IMR-90 (cell line): ENCODE measurements at regions not wholly inside any gene's neighbourhood (a gene's known extent, or its start where the extent isn't known, plus 50 kb on each side); places are given as distances from the start of the nearest gene placed in this dataset.

Experiments
- ATAC-seq: fragments of 200-7000 bp; cut with Tn5 transposase; 2 replicates; pipeline ENCODE4 v1.9.1; 2020; ENCODE audit warnings: low read depth, mild to moderate bottlenecking, moderate library complexity
- BruUV-seq: library from RNA; stranded (reverse); fragments of 400-500 nt; replicated peaks from 2 replicates; lab custom pipeline; 2021; lab: Mats Ljungman, UMichigan
- CTCF ChIA-PET: fragments of 300-600 bp; formaldehyde crosslinking; extraction: SDS; loops from one replicate; lab custom pipeline; 2021; ENCODE audit warnings: antibody characterized with exemption; lab: Yijun Ruan, JAX
- POLR2A ChIA-PET: fragments of 300-600 bp; sonication (Branson Sonifier 250); formaldehyde crosslinking; loops from one replicate; lab custom pipeline; 2022; ENCODE audit warnings: antibody characterized with exemption; ENCODE audit not compliant: unreplicated experiment; lab: Charles Lee
- DNase-seq: peaks from one replicate; pipeline ENCODE4 v3.0.0; 2013
- H2AFZ ChIP-seq: replicated peaks from 2 replicates; pipeline ENCODE3; 2013; ENCODE audit warnings: low read length, mild to moderate bottlenecking; ENCODE audit not compliant: poor library complexity
- H2AK5ac ChIP-seq: 2 replicates; pipeline ENCODE4 v1.6.1; 2013; ENCODE audit warnings: low read depth, low read length, inconsistent platforms
- H2AK9ac ChIP-seq: replicated peaks from 2 replicates; pipeline ENCODE3; 2013; ENCODE audit warnings: mild to moderate bottlenecking, low read depth, low read length, moderate library complexity; ENCODE audit not compliant: poor library complexity
- H2BK120ac ChIP-seq: 2 replicates; pipeline ENCODE4 v1.6.1; 2013; ENCODE audit warnings: low read depth, low read length, inconsistent platforms
- H2BK15ac ChIP-seq: 3 replicates; pipeline ENCODE4 v1.6.1; 2013; ENCODE audit warnings: low read depth, low read length, inconsistent platforms
- H2BK20ac ChIP-seq: 2 replicates; pipeline ENCODE4 v1.6.1; 2013; ENCODE audit warnings: low read depth, mild to moderate bottlenecking, inconsistent platforms, low read length, moderate library complexity
- H2BK5ac ChIP-seq: 2 replicates; pipeline ENCODE4 v1.6.1; 2013; ENCODE audit warnings: mild to moderate bottlenecking, low read depth, low read length, inconsistent platforms; ENCODE audit not compliant: poor library complexity, severe bottlenecking
- H3K14ac ChIP-seq: replicated peaks from 2 replicates; pipeline ENCODE4 v1.6.1; 2013; ENCODE audit warnings: low read depth, low read length, inconsistent platforms
- H3K18ac ChIP-seq: 2 replicates; pipeline ENCODE4 v1.6.1; 2013; ENCODE audit warnings: low read depth, low read length, control low read depth
- H3K23ac ChIP-seq: 2 replicates; pipeline ENCODE4 v1.6.1; 2013; ENCODE audit warnings: low read depth, low read length, inconsistent platforms
- H3K27ac ChIP-seq: 2 replicates; pipeline ENCODE4 v1.5.1; 2013; ENCODE audit warnings: mild to moderate bottlenecking, control low read depth, low read length; ENCODE audit not compliant: insufficient read depth
- H3K27me3 ChIP-seq: 2 replicates; pipeline ENCODE4 v1.6.1; 2013; ENCODE audit warnings: low read length; ENCODE audit not compliant: control insufficient read depth, insufficient read depth
- H3K36me3 ChIP-seq: 2 replicates; pipeline ENCODE4 v1.6.1; 2013; ENCODE audit warnings: low read length, mixed read lengths; ENCODE audit not compliant: control insufficient read depth, insufficient read depth
- H3K4ac ChIP-seq: 2 replicates; pipeline ENCODE4 v1.6.1; 2013; ENCODE audit warnings: low read depth, low read length, inconsistent platforms
- H3K4me1 ChIP-seq: 2 replicates; pipeline ENCODE4 v1.6.1; 2013; ENCODE audit warnings: low read length, mixed read lengths; ENCODE audit not compliant: control insufficient read depth, insufficient read depth
- H3K4me2 ChIP-seq: 2 replicates; pipeline ENCODE4 v1.6.1; 2013; ENCODE audit warnings: low read depth, mild to moderate bottlenecking, control low read depth, low read length, moderate library complexity
- H3K4me3 ChIP-seq: 2 replicates; pipeline ENCODE4 v1.5.1; 2013; ENCODE audit warnings: low read depth, mild to moderate bottlenecking, control low read depth, low read length, moderate library complexity; ENCODE audit not compliant: insufficient read depth
- H3K56ac ChIP-seq: 2 replicates; pipeline ENCODE4 v1.6.1; 2013; ENCODE audit warnings: low read length, inconsistent platforms; ENCODE audit not compliant: insufficient read depth; ENCODE audit errors: extremely low read depth
- H3K79me1 ChIP-seq, 2 experiments: 2 replicates each; pipeline ENCODE4 v1.6.1; 2013; ENCODE audit warnings: low read length in 2 of 2, inconsistent platforms in 1 of 2, low read depth in 1 of 2
- H3K9ac ChIP-seq: 2 replicates; pipeline ENCODE4 v1.6.1; 2013; ENCODE audit warnings: low read depth, low read length, control low read depth
- H3K9me1 ChIP-seq: 2 replicates; pipeline ENCODE4 v1.6.1; 2013; ENCODE audit warnings: low read length, inconsistent platforms; ENCODE audit not compliant: insufficient read depth
- H3K9me3 ChIP-seq: 2 replicates; pipeline ENCODE4 v1.6.1; 2013; ENCODE audit warnings: low read length; ENCODE audit not compliant: control insufficient read depth, insufficient read depth
- H4K20me1 ChIP-seq: 2 replicates; pipeline ENCODE4 v1.6.1; 2013; ENCODE audit warnings: low read length, inconsistent platforms; ENCODE audit not compliant: insufficient read depth
- H4K5ac ChIP-seq: 2 replicates; pipeline ENCODE4 v1.6.1; 2013; ENCODE audit warnings: mild to moderate bottlenecking, low read depth, low read length, control low read depth
- H4K8ac ChIP-seq, 2 experiments: 2 replicates each; pipeline ENCODE4 v1.6.1; 2013; ENCODE audit warnings: low read depth in 2 of 2, low read length in 2 of 2, control low read depth in 1 of 2, inconsistent platforms in 1 of 2
- H4K91ac ChIP-seq: 2 replicates; pipeline ENCODE4 v1.6.1; 2013; ENCODE audit warnings: low read depth, low read length, inconsistent platforms; ENCODE audit not compliant: insufficient read depth
- BHLHE40 ChIP-seq: fragments of 150-350 bp; IDR thresholded peaks from 2 replicates; pipeline ENCODE4 v1.6.1; 2016; ENCODE audit warnings: mild to moderate bottlenecking, low read depth, low read length
- CEBPB ChIP-seq: IDR thresholded peaks from 2 replicates; pipeline ENCODE4 v1.6.1; 2012; ENCODE audit warnings: low read depth, low read length, improper control_type of control experiment
- CHD1 ChIP-seq: IDR thresholded peaks from 2 replicates; pipeline ENCODE4 v1.6.1; 2012; ENCODE audit warnings: low read depth, low read length, improper control_type of control experiment
- CTCF ChIP-seq: conservative IDR thresholded peaks from 2 replicates; pipeline ENCODE4 v1.5.1; 2012; ENCODE audit warnings: mild to moderate bottlenecking, low read depth, low read length, improper control_type of control experiment
- ELK1 ChIP-seq: fragments of 150-350 bp; IDR thresholded peaks from 2 replicates; pipeline ENCODE4 v1.6.1; 2016; ENCODE audit warnings: low read depth, mild to moderate bottlenecking, low read length, moderate library complexity, borderline replicate concordance
- FOS ChIP-seq: fragments of 150-350 bp; IDR thresholded peaks from 2 replicates; pipeline ENCODE4 v1.6.1; 2016; ENCODE audit warnings: low read depth, low read length
- MAFK ChIP-seq: IDR thresholded peaks from 2 replicates; pipeline ENCODE4 v1.6.1; 2012; ENCODE audit warnings: low read depth, low read length, improper control_type of control experiment
- MAZ ChIP-seq: IDR thresholded peaks from 2 replicates; pipeline ENCODE4 v1.6.1; 2012; ENCODE audit warnings: low read depth, mild to moderate bottlenecking, low read length, improper control_type of control experiment, moderate library complexity, borderline replicate concordance
- MXI1 ChIP-seq: IDR thresholded peaks from 2 replicates; pipeline ENCODE4 v1.6.1; 2012; ENCODE audit warnings: low read depth, mild to moderate bottlenecking, low read length, moderate library complexity, borderline replicate concordance
- NFE2L2 ChIP-seq: fragments of 150-350 bp; IDR thresholded peaks from 2 replicates; pipeline ENCODE4 v1.6.1; 2016; ENCODE audit warnings: low read depth, mild to moderate bottlenecking, low read length
- POLR2A ChIP-seq: IDR thresholded peaks from 2 replicates; pipeline ENCODE4 v1.6.1; 2012; ENCODE audit warnings: mild to moderate bottlenecking, low read depth, low read length
- RAD21 ChIP-seq: IDR thresholded peaks from 2 replicates; pipeline ENCODE4 v1.6.1; 2012; ENCODE audit warnings: low read length, improper control_type of control experiment
- RCOR1 ChIP-seq: IDR thresholded peaks from 2 replicates; pipeline ENCODE4 v1.6.1; 2012; ENCODE audit warnings: mild to moderate bottlenecking, low read length, improper control_type of control experiment; ENCODE audit not compliant: insufficient replicate concordance
- RFX5 ChIP-seq: IDR thresholded peaks from 2 replicates; pipeline ENCODE4 v1.8.0; 2012; ENCODE audit warnings: low read depth, mild to moderate bottlenecking, low read length, moderate library complexity
- SMC3 ChIP-seq: fragments of 150-350 bp; IDR thresholded peaks from 2 replicates; pipeline ENCODE4 v1.6.1; 2016; ENCODE audit warnings: low read depth, mild to moderate bottlenecking, antibody characterized with exemption, low read length, moderate library complexity
- USF2 ChIP-seq: fragments of 150-350 bp; IDR thresholded peaks from 2 replicates; pipeline ENCODE4 v1.6.1; 2017; ENCODE audit warnings: mild to moderate bottlenecking, antibody characterized with exemption, low read length, low read depth
- WGBS, 2 experiments: methylation state at CpG; one replicate each; pipeline versions ENCODE4 v1.1.5 to v1.1.7; 2013; ENCODE audit warnings: missing lambda C conversion rate in 2 of 2; ENCODE audit not compliant: insufficient read length in 1 of 2; ENCODE audit errors: extremely low coverage in 2 of 2; 5-methylcytosine and 5-hydroxymethylcytosine counted together
- dilution Hi-C: fragments of 300-500 bp; cut with HindIII; formaldehyde crosslinking; loops from one replicate; pipeline ENCODE4 v1.14.3; 2018; ENCODE audit warnings: low sequenced_read_pairs; ENCODE audit not compliant: unreplicated experiment
- in situ Hi-C: fragments of 300-500 bp; cut with MboI; formaldehyde crosslinking; loops from 3 replicates; pipeline ENCODE4 v1.14.3; 2019; ENCODE audit warnings: low sequenced_read_pairs, inconsistent platforms, mixed read lengths
- intact Hi-C: fragments of 100-400 bp; cut with micrococcal nuclease; formaldehyde crosslinking; loops from 2 replicates; pipeline ENCODE4 v1.10.0; 2022

- Histone ChIP-seq H3K9ac (no peak overlapping the region), H2AFZ (no peak overlapping the region), H4K20me1 (no peaks in the 10 kb centered on the region), H3K4ac (no peak overlapping the region), H2BK15ac (no peak overlapping the region), H4K5ac (no peak overlapping the region), H3K79me1 (no peaks in the 10 kb centered on the region), H3K27ac (no peak overlapping the region), H2BK5ac (no peak overlapping the region), H3K4me3 (no peak overlapping the region), H2AK9ac (no peak overlapping the region), H3K27me3 (no peaks in the 10 kb centered on the region), H2BK20ac (no peak overlapping the region), H3K9me1 (no peaks in the 10 kb centered on the region), H3K23ac (no peak overlapping the region), H3K4me1 (no peaks in the 10 kb centered on the region), H3K9me3 (no peaks in the 10 kb centered on the region; the same call in 1 of the 2 replicates), H3K18ac (no peak overlapping the region), H2BK120ac (no peak overlapping the region), H3K56ac (no peak overlapping the region), H4K91ac (no peak overlapping the region), H3K36me3 (no peaks in the 10 kb centered on the region), H3K14ac (no peak overlapping the region), H4K8ac (no peak overlapping the region), H2AK5ac (no peak overlapping the region), H3K4me2 (no peak overlapping the region)
- ATAC-seq (no peak), DNase-seq (no peak)
- CTCF ChIA-PET, result no interaction called here
- intact Hi-C loops, result no loop called here
- POLR2A ChIA-PET, result no interaction called here
- WGBS, 2 experiments, result no CpG with 5 or more reads among the region's 1 CpG
- BruUV-seq, result no TSS peak
- TF ChIP-seq POLR2A, result no peak
- no peak for TF ChIP-seq ELK1
- no peak for TF ChIP-seq SMC3
- no peak for TF ChIP-seq MXI1
- no peak for TF ChIP-seq USF2
- TF ChIP-seq RAD21, result no peak
- TF ChIP-seq FOS, result no peak
- no peak for TF ChIP-seq NFE2L2
- TF ChIP-seq BHLHE40, result no peak
- TF ChIP-seq RFX5, result no peak
- TF ChIP-seq CHD1, result no peak
- no peak for TF ChIP-seq RCOR1
- no peak for TF ChIP-seq MAFK
- no peak for TF ChIP-seq CEBPB
- no peak for TF ChIP-seq MAZ
- no peak for TF ChIP-seq CTCF
- dilution Hi-C loops, result no loop called here
- in situ Hi-C loops, result no loop called here
Measured at GRCh38 chr1:105591681-105592080, 1464.8 kb upstream of the PRMT6 start.
